H1 (cell line): ENCODE measurements at regions not wholly inside any gene's neighbourhood (a gene's known extent, or its start where the extent isn't known, plus 50 kb on each side); places are given as distances from the start of the nearest gene placed in this dataset.

Experiments
- BRCA1 ChIP-seq: IDR thresholded peaks from 2 replicates; pipeline ENCODE4 v1.6.1; 2012; ENCODE audit warnings: low read depth, low read length, improper control_type of control experiment
- EP300 ChIP-seq, 2 experiments: IDR thresholded peaks; 1 replicate in 1 of 2; 2 replicates in 1 of 2; pipeline ENCODE4 v1.6.1; 2011 to 2012; ENCODE audit warnings: low read depth in 2 of 2, low read length in 2 of 2, mild to moderate bottlenecking in 2 of 2, borderline replicate concordance in 1 of 2, inconsistent platforms in 1 of 2, moderate library complexity in 1 of 2
- FOSL1 ChIP-seq: IDR thresholded peaks from 2 replicates; pipeline ENCODE4 v1.6.1; 2011; ENCODE audit warnings: mild to moderate bottlenecking, low read depth, low read length, moderate library complexity; ENCODE audit not compliant: insufficient read depth
- GTF2F1 ChIP-seq: IDR thresholded peaks from 2 replicates; pipeline ENCODE4 v1.6.1; 2012; ENCODE audit warnings: low read depth, low read length, improper control_type of control experiment, borderline replicate concordance
- JUND ChIP-seq: IDR thresholded peaks from 2 replicates; pipeline ENCODE4 v1.6.1; 2011; ENCODE audit warnings: mild to moderate bottlenecking, improper control_type of control experiment, low read length
- TCF12 ChIP-seq: IDR thresholded peaks from 2 replicates; pipeline ENCODE4 v1.6.1; 2011; ENCODE audit warnings: low read depth, mild to moderate bottlenecking, low read length
- TEAD4 ChIP-seq: IDR thresholded peaks from 2 replicates; pipeline ENCODE4 v1.6.1; 2012; ENCODE audit warnings: low read depth, low read length, inconsistent platforms, mixed read lengths
- TF ChIP-seq, protein P1 (sequence below): fragments of 300-600 bp; sonication (generic); IDR thresholded peaks from 2 replicates; pipeline ENCODE4 v1.7.1; 2012; ENCODE audit warnings: low read length, moderate library complexity, mild to moderate bottlenecking, inconsistent platforms; ENCODE audit not compliant: insufficient replicate concordance

- TF ChIP-seq, protein P1, sequence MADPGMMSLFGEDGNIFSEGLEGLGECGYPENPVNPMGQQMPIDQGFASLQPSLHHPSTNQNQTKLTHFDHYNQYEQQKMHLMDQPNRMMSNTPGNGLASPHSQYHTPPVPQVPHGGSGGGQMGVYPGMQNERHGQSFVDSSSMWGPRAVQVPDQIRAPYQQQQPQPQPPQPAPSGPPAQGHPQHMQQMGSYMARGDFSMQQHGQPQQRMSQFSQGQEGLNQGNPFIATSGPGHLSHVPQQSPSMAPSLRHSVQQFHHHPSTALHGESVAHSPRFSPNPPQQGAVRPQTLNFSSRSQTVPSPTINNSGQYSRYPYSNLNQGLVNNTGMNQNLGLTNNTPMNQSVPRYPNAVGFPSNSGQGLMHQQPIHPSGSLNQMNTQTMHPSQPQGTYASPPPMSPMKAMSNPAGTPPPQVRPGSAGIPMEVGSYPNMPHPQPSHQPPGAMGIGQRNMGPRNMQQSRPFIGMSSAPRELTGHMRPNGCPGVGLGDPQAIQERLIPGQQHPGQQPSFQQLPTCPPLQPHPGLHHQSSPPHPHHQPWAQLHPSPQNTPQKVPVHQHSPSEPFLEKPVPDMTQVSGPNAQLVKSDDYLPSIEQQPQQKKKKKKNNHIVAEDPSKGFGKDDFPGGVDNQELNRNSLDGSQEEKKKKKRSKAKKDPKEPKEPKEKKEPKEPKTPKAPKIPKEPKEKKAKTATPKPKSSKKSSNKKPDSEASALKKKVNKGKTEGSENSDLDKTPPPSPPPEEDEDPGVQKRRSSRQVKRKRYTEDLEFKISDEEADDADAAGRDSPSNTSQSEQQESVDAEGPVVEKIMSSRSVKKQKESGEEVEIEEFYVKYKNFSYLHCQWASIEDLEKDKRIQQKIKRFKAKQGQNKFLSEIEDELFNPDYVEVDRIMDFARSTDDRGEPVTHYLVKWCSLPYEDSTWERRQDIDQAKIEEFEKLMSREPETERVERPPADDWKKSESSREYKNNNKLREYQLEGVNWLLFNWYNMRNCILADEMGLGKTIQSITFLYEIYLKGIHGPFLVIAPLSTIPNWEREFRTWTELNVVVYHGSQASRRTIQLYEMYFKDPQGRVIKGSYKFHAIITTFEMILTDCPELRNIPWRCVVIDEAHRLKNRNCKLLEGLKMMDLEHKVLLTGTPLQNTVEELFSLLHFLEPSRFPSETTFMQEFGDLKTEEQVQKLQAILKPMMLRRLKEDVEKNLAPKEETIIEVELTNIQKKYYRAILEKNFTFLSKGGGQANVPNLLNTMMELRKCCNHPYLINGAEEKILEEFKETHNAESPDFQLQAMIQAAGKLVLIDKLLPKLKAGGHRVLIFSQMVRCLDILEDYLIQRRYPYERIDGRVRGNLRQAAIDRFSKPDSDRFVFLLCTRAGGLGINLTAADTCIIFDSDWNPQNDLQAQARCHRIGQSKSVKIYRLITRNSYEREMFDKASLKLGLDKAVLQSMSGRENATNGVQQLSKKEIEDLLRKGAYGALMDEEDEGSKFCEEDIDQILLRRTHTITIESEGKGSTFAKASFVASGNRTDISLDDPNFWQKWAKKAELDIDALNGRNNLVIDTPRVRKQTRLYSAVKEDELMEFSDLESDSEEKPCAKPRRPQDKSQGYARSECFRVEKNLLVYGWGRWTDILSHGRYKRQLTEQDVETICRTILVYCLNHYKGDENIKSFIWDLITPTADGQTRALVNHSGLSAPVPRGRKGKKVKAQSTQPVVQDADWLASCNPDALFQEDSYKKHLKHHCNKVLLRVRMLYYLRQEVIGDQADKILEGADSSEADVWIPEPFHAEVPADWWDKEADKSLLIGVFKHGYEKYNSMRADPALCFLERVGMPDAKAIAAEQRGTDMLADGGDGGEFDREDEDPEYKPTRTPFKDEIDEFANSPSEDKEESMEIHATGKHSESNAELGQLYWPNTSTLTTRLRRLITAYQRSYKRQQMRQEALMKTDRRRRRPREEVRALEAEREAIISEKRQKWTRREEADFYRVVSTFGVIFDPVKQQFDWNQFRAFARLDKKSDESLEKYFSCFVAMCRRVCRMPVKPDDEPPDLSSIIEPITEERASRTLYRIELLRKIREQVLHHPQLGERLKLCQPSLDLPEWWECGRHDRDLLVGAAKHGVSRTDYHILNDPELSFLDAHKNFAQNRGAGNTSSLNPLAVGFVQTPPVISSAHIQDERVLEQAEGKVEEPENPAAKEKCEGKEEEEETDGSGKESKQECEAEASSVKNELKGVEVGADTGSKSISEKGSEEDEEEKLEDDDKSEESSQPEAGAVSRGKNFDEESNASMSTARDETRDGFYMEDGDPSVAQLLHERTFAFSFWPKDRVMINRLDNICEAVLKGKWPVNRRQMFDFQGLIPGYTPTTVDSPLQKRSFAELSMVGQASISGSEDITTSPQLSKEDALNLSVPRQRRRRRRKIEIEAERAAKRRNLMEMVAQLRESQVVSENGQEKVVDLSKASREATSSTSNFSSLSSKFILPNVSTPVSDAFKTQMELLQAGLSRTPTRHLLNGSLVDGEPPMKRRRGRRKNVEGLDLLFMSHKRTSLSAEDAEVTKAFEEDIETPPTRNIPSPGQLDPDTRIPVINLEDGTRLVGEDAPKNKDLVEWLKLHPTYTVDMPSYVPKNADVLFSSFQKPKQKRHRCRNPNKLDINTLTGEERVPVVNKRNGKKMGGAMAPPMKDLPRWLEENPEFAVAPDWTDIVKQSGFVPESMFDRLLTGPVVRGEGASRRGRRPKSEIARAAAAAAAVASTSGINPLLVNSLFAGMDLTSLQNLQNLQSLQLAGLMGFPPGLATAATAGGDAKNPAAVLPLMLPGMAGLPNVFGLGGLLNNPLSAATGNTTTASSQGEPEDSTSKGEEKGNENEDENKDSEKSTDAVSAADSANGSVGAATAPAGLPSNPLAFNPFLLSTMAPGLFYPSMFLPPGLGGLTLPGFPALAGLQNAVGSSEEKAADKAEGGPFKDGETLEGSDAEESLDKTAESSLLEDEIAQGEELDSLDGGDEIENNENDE = no peak
- no peak for TF ChIP-seq EP300 (IDR thresholded peaks at IDR 0.05; ENCODE audit: borderline replicate concordance in 1 of 2, low read depth in 2 of 2, low read length in 2 of 2)
- TF ChIP-seq JUND = no peak
- TF ChIP-seq GTF2F1 = no peak
- no peak for TF ChIP-seq FOSL1
- TF ChIP-seq TEAD4 = no peak
- TF ChIP-seq BRCA1 = no peak
- TF ChIP-seq TCF12 = no peak
Measured at GRCh38 chr2:123434546-123435395, 590.3 kb upstream of the CNTNAP5 start (continued).
